ENCODE measurements at regions not wholly inside any gene's neighbourhood (a gene's known extent, or its start where the extent isn't known, plus 50 kb on each side); places are given as distances from the start of the nearest gene placed in this dataset.

GRCh38 chr12:124436366-124436765, 131.0 kb downstream of the NCOR2 start:
- no peak for TF ChIP-seq CTCF (IDR thresholded peaks at IDR 0.05)
- DNase-seq (ENCODE audit: low spot score) (no peak), ATAC-seq (ENCODE audit: low FRiP score) (peak; percentile 12)

GRCh38 chr12:124435806-124436345, 131.5 kb downstream of the NCOR2 start:
- no peak for TF ChIP-seq CTCF (IDR thresholded peaks at IDR 0.05)
- DNase-seq (ENCODE audit: low spot score) = no peak
- ATAC-seq (ENCODE audit: low FRiP score) = no peak

- TF ChIP-seq CTCF (IDR thresholded peaks at IDR 0.05) = no peak
- DNase-seq (ENCODE audit: low spot score) = no peak
- no peak for ATAC-seq (ENCODE audit: low FRiP score)
Measured at GRCh38 chr12:124434951-124435805, 132.2 kb downstream of the NCOR2 start.

GRCh38 chr12:124434354-124434753, 133.1 kb downstream of the NCOR2 start:
- no peak for DNase-seq (ENCODE audit: low spot score)
- no peak for ATAC-seq (ENCODE audit: low FRiP score)
- no peak for TF ChIP-seq CTCF (IDR thresholded peaks at IDR 0.05)

- no peak for ATAC-seq (ENCODE audit: low FRiP score)
- no peak for DNase-seq (ENCODE audit: low spot score)
- no peak for TF ChIP-seq CTCF (IDR thresholded peaks at IDR 0.05)
Measured at GRCh38 chr12:124433879-124434278, 133.5 kb downstream of the NCOR2 start.

GRCh38 chr12:124433147-124433874, 134.1 kb downstream of the NCOR2 start:
- TF ChIP-seq CTCF (IDR thresholded peaks at IDR 0.05) = no peak
- no peak for ATAC-seq (ENCODE audit: low FRiP score)
- DNase-seq (ENCODE audit: low spot score) = no peak

Data from omental fat pad (tissue), 3 donors.